Activated T-cell treated with anti-CD3 and anti-CD28 coated beads, Interleukin-2, amount 50 U/mL, for 24 hours (primary cell): ENCODE measurements at regions not wholly inside any gene's neighbourhood (a gene's known extent, or its start where the extent isn't known, plus 50 kb on each side); places are given as distances from the start of the nearest gene placed in this dataset.
"Not testable (repeated sequence)": the region's sequence is repeated elsewhere in the genome, so short reads cannot be mapped to it uniquely, and the experiment has no call there.

ENCODE experiments used
- DNase-seq: peaks from one replicate; pipeline ENCODE4 v3.0.0-alpha.2; 2020
- H3K27ac Mint-ChIP-seq: 2 replicates; pipeline ENCODE4 v1.8.0; 2020; ENCODE audit warnings: mild to moderate bottlenecking, mixed read lengths
- H3K27me3 Mint-ChIP-seq: 2 replicates; pipeline ENCODE4 v1.8.0; 2020; ENCODE audit warnings: mixed read lengths
- H3K36me3 Mint-ChIP-seq: 2 replicates; pipeline ENCODE4 v1.8.0; 2020; ENCODE audit warnings: low read depth, mixed read lengths
- H3K4me1 Mint-ChIP-seq: 2 replicates; pipeline ENCODE4 v1.8.0; 2020; ENCODE audit warnings: low read depth, mixed read lengths
- H3K4me3 Mint-ChIP-seq: 2 replicates; pipeline ENCODE4 v1.8.0; 2020; ENCODE audit warnings: mild to moderate bottlenecking, moderate library complexity, mixed read lengths
- H3K9me3 Mint-ChIP-seq: 2 replicates; pipeline ENCODE4 v1.8.0; 2020; ENCODE audit warnings: mixed read lengths

DNA sequence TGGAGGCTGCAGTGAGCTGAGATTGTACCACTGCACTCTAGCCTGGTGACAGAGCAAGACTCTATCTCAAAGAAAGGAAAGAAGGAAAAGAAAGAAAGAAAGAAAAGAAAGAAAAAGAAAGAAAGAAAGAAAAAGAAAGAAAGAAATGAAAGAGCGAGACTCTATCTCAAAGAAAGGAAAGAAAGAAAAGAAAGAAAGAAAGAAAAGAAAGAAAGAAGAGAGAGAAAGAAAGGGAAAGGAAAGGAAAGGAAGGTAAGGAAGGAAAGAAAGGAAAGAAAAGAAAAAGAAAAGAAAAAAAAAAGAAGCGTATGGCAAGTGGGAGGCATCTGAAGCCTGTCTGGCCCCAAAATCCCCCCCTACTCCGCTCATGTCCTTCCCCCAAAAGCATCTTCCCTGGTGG, 182.3 kb upstream of the MSX2 start:
- DNase-seq: no peak
- no peaks in the 10 kb centered on the region for H3K4me1 Mint-ChIP-seq
- peaks cover 4% of the 10 kb centered on the region for H3K9me3 Mint-ChIP-seq
- no peak overlapping the region for H3K27ac Mint-ChIP-seq
- H3K27me3 Mint-ChIP-seq: no peaks in the 10 kb centered on the region
- H3K36me3 Mint-ChIP-seq: no peaks in the 10 kb centered on the region
- no peak overlapping the region for H3K4me3 Mint-ChIP-seq

DNA sequence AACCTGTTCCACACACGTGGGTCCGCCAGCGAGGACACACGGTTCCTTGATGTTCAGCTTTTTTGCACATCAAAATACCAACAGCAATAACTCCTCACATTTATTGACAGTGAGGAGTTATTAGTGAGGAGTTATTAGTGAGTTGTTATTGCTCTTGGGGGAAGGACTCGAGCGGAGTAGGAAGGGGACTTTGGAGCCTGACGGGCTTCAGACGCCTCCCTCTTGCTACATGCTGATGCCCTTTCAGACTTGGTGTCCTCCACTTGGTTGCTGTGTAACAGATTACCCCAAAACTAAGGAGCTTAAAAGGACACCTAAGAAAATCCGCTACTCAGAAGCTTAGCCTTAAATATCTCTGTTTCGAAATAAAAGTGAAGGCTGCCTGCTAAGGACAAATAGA, 181.9 kb upstream of the MSX2 start:
- H3K27ac Mint-ChIP-seq: no peak overlapping the region
- no peaks in the 10 kb centered on the region for H3K36me3 Mint-ChIP-seq
- H3K27me3 Mint-ChIP-seq: no peaks in the 10 kb centered on the region
- peaks cover 4% of the 10 kb centered on the region for H3K9me3 Mint-ChIP-seq
- DNase-seq: no peak
- no peak overlapping the region for H3K4me3 Mint-ChIP-seq
- no peaks in the 10 kb centered on the region for H3K4me1 Mint-ChIP-seq

DNA sequence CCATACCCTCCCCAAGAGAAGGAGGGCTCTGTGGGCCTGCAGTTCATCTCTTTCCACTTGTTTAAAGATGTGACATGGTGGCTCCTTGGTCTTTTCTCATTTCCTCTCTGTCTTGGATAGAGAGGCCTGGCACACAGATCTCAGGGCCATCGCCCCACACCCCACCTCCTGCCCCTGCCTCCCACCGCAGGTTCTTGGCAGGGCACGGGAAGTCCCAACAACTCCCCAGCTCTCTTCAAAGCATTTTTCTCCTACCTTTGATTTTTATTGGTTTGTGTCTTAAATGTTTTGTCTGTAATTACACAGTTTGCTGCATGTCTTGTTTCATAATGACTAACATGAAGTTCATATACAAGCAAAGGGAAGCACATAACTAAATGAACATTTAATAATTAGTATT, 178.5 kb upstream of the MSX2 start:
- DNase-seq: no peak
- Mint-ChIP-seq H3K4me1 (no peaks in the 10 kb centered on the region), H3K36me3 (no peaks in the 10 kb centered on the region)

DNA sequence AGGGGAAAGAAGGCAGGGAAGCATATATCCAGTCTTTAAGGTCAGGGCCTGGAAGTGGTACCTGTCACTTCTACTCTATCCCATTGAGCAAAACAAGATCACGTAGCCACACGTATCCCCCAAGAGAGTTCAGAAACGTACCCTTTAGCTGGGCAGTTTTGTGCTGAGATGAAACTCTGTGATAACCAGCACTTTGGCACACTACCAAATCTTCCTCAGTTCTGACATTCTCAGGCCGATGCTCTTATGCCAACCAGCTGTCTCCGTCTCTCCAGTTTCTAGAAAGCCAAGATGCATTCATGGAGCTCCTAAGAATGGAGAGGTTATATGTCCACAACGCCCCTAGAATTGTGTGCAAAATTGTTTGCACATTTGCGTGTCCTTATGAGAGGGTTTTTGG, 176.6 kb upstream of the MSX2 start:
- H3K9me3 Mint-ChIP-seq: no peaks in the 10 kb centered on the region
- no peak overlapping the region for H3K4me3 Mint-ChIP-seq
- H3K36me3 Mint-ChIP-seq: no peaks in the 10 kb centered on the region
- peaks cover 3% of the 10 kb centered on the region for H3K27me3 Mint-ChIP-seq
- no peak overlapping the region for H3K27ac Mint-ChIP-seq
- DNase-seq: no peak
- H3K4me1 Mint-ChIP-seq: no peaks in the 10 kb centered on the region

More for the DNA sequence above, 178.5 kb upstream of the MSX2 start:
- H3K9me3 Mint-ChIP-seq: no peaks in the 10 kb centered on the region
- no peak overlapping the region for H3K4me3 Mint-ChIP-seq
- no peak overlapping the region for H3K27ac Mint-ChIP-seq
- H3K27me3 Mint-ChIP-seq: peaks cover 3% of the 10 kb centered on the region

DNA sequence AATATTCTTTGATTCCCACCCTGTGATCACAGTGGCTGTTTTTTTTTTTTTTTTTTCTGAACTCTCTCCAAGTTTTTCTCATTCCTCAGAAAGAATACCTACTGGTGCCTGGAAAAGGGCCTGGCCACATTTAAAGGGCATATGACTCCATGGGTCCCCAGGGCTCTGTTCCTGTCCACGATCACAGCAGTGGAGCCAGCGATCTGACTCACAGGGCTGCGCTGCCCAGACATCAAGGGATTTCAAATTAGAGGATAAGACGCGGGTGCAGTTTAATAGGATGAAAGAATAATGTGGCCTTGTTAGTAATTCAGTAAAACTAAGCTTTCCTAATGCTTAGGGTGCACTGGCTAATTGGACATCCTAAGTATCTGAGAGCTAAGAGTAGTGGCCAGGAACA, 175.1 kb upstream of the MSX2 start:
- no peaks in the 10 kb centered on the region for H3K36me3 Mint-ChIP-seq
- H3K4me3 Mint-ChIP-seq: no peak overlapping the region
- H3K9me3 Mint-ChIP-seq: no peaks in the 10 kb centered on the region
- DNase-seq: no peak
- H3K27me3 Mint-ChIP-seq: peaks cover 3% of the 10 kb centered on the region
- H3K4me1 Mint-ChIP-seq: no peaks in the 10 kb centered on the region
- no peak overlapping the region for H3K27ac Mint-ChIP-seq

DNA sequence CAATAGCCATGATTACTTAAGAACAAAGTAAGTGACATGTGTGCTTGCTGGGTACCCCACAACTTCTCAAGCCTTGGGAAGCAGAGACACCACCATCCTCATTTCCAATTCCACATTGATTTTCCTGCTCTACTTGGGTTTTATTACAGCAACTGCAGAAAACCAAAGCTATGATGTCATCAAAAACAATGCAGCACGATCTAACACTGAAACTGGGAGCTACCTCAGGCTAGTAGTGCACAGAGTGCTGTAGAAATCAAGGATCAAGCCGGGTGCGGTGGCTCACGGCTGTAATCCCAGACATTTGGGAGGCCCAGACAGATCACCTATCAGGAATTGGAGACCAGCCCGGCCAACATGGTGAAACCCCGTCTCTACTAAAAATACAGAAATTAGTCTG, 174.4 kb upstream of the MSX2 start:
- DNase-seq: no peak
- Mint-ChIP-seq H3K27me3 (peaks cover 3% of the 10 kb centered on the region), H3K4me3 (no peak overlapping the region), H3K36me3 (no peaks in the 10 kb centered on the region), H3K9me3 (no peaks in the 10 kb centered on the region), H3K27ac (no peak overlapping the region), H3K4me1 (no peaks in the 10 kb centered on the region)

DNA sequence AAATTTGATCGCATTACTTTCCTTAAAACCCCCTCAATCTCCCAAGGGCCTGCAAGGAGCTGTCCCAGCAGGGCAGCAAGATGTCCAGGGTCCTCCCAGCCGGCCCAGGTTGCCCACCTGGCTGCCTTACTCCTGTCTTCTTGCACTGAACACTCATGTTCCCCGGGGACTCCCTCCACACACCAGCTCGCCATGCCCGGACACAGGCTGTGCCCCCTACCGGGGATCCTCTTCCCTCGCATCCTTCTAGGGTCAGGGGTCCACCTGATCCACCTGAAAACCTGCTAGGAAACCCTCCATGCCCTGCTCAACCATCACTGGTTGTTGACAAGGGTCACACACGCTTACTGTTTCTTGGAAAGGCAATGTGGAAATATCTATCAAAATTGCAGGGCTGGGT, 172.0 kb upstream of the MSX2 start:
- Mint-ChIP-seq H3K4me1 (no peaks in the 10 kb centered on the region), H3K9me3 (no peaks in the 10 kb centered on the region), H3K36me3 (no peaks in the 10 kb centered on the region), H3K27ac (no peak overlapping the region), H3K4me3 (no peak overlapping the region), H3K27me3 (peaks cover 3% of the 10 kb centered on the region)
- no peak for DNase-seq

DNA sequence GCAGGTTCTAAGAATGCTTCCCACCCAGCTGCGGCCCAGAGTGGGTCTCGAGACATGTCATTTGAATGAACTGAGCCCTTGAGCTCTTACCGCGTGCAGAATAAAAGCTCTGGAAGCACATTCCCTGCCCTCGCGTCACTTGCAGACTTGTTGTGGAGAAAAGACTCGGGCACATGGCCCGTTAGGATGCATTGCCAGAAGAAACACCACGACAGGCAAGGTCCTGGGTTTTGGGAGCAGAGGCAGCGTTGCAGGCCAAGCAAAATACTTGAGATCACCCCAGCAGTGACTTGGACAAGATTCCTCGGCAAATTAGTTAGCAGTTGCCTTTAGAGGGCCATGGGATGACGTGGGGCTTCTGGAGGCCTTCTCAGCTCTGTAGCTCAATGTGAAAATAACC, 170.8 kb upstream of the MSX2 start:
- Mint-ChIP-seq H3K27me3 (peaks cover 3% of the 10 kb centered on the region), H3K36me3 (no peaks in the 10 kb centered on the region), H3K9me3 (no peaks in the 10 kb centered on the region), H3K4me3 (no peak overlapping the region), H3K27ac (no peak overlapping the region), H3K4me1 (no peaks in the 10 kb centered on the region)
- no peak for DNase-seq

DNA sequence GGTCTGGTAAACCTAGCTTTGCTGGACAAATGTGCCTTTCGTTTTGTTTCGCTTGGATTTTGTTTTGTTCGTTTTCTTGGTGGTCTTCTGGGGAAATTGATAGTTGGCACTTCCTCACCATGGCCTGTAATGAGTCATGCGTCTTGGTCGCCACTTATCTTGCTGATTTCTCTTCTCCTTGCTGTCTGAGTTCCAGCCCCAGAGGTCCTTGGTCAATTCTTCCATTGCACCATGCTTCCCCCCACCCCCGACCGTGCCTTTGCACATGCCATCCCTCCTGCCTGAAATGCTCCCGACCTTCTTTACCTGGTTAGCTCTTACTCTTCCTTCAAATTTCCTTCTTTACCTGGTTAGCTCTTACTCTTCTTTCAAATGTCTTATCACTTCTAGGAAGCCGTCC, 168.7 kb upstream of the MSX2 start:
- no peaks in the 10 kb centered on the region for H3K4me1 Mint-ChIP-seq
- no peak overlapping the region for H3K27ac Mint-ChIP-seq
- no peak overlapping the region for H3K4me3 Mint-ChIP-seq
- no peaks in the 10 kb centered on the region for H3K9me3 Mint-ChIP-seq
- H3K36me3 Mint-ChIP-seq: no peaks in the 10 kb centered on the region
- DNase-seq: no peak
- H3K27me3 Mint-ChIP-seq: peaks cover under 1% of the 10 kb centered on the region

DNA sequence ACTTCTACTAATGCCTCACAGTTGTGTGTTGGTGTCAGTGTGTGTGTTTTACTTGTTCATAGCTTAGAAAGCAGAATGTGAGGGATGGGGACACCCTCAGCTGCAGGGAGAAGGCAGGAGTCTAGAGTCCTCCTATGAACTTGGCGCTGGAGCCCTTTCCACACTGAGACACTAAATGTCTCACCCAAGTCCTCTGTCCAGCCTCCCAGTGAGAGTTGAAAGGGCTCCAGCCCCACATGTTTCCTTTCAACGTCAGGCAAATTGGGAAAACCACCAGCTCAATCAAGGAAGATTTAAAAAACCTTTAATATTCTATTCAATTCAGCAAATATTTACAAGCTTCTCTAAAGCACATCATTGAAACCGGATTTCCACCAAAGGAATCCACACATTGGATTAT, 167.6 kb upstream of the MSX2 start:
- H3K36me3 Mint-ChIP-seq: no peaks in the 10 kb centered on the region
- H3K4me3 Mint-ChIP-seq: no peak overlapping the region
- H3K27me3 Mint-ChIP-seq: peaks cover 6% of the 10 kb centered on the region
- no peak for DNase-seq
- H3K9me3 Mint-ChIP-seq: no peaks in the 10 kb centered on the region
- no peak overlapping the region for H3K27ac Mint-ChIP-seq
- H3K4me1 Mint-ChIP-seq: no peaks in the 10 kb centered on the region

DNA sequence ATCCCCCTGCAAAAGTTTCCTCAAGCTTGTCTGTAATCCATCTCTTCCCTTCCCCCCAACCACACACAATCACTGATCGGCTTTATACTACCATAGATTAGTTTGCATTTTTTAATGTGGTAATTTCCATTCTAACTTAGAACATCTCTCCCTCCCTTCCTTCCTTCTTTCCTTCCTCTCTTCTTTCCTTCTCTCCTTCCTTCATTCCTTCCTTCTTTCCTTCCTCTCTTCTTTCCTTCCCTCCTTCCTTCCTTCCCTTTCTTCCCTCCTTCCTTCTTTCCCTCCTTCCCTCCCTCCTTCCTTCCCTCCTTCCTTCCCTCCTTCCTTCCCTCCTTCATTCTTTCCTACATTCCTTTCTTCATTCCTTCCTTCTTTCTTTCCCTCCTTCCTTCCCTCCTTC, 166.2 kb upstream of the MSX2 start:
- Mint-ChIP-seq H3K27me3 (peaks cover 6% of the 10 kb centered on the region), H3K27ac (no peak overlapping the region), H3K4me1 (no peaks in the 10 kb centered on the region), H3K4me3 (no peak overlapping the region), H3K9me3 (no peaks in the 10 kb centered on the region), H3K36me3 (no peaks in the 10 kb centered on the region)
- DNase-seq: no peak

DNA sequence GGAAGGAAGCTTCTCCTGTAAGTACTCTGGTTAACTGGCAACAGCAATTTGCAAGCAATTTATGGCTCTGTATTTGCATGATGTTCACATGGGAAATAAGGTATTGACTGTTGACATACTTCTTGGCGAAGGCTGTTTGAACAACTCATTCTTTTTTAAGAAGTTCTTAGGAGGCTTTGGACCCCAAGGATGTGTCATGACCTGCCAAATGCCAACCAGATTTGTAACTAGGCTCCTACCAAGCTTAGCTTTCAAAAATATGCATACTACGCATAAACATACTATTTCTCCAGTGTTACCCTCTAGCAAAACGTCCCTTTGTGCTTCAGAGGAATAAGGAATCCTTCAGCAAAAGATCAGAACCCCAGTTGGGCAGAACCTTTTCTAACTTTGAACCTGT, 165.2 kb upstream of the MSX2 start:
- Mint-ChIP-seq H3K4me3 (no peak overlapping the region), H3K36me3 (no peaks in the 10 kb centered on the region), H3K27ac (no peak overlapping the region), H3K9me3 (no peaks in the 10 kb centered on the region), H3K27me3 (peaks cover 11% of the 10 kb centered on the region), H3K4me1 (no peaks in the 10 kb centered on the region)
- DNase-seq: no peak

DNA sequence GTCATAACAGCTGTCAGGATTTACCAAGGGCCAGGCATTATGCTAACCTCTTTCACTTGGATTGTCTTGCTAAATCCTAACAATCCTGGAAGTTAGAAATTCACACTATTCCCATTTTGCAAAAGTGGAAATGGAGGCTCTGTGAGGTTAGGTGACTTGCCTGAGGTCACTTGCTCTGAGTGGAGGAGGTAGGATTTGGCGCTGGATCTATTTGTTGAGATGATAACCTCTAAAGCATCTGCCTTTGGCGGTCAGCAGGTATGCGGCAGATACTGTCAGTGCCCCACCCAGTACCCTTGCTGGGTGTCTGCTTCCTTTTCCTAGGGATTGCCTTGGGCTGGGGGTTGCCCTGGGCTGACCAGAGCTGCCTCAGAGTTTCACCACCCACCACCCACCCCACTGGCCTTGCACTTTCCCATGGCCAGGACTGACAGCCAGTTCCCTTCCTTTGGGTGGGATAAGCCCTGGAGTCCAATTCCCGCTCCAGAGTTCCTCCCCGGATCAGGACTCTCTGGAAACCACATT, 164.8 kb upstream of the MSX2 start:
- Mint-ChIP-seq H3K36me3 (no peaks in the 10 kb centered on the region), H3K9me3 (no peaks in the 10 kb centered on the region), H3K4me1 (no peaks in the 10 kb centered on the region), H3K4me3 (no peak overlapping the region), H3K27ac (no peak overlapping the region), H3K27me3 (peaks cover 13% of the 10 kb centered on the region)
- no peak for DNase-seq

DNA sequence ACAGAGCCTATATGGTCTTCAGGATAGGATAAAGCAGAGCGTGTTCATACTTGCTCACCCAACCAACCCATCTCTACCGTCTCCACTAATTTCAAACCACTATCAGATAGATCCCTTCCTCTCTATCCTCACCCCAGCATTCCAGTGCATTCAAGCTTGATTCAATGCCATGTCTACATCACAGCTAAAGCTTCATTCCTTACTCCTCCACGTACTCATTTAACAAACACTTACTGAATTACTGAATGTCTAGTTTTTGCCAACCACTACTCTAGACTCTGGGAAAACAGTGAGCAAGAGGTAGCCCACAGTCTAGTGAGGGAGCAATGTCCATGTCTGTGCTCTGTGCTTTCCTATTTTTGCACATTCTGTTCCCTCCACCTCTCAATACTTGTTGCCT, 163.5 kb upstream of the MSX2 start:
- H3K4me3 Mint-ChIP-seq: no peak overlapping the region
- DNase-seq: no peak
- H3K27me3 Mint-ChIP-seq: peaks cover 13% of the 10 kb centered on the region
- H3K4me1 Mint-ChIP-seq: no peaks in the 10 kb centered on the region
- H3K36me3 Mint-ChIP-seq: no peaks in the 10 kb centered on the region
- no peaks in the 10 kb centered on the region for H3K9me3 Mint-ChIP-seq
- no peak overlapping the region for H3K27ac Mint-ChIP-seq

DNA sequence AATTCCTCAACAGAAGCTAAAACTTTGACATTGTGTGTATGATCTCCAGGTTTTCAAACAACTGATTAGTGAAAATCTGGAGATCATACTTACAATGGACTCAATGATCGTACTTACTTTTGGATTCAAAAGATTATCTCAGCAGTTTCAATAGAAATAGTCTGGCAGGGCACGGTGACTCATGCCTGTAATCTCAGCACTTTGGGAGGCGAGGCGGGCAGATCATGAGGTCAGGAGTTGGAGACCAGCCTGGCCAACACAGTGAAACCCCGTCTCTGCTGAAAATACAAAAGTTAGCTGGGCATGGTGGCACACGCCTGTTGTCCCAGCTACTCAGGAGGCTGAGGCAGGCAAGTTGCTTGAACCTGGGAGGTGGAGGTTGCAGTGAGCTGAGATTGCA, 161.3 kb upstream of the MSX2 start:
- H3K36me3 Mint-ChIP-seq, H3K4me3 Mint-ChIP-seq, DNase-seq, H3K27ac Mint-ChIP-seq, H3K9me3 Mint-ChIP-seq, H3K4me1 Mint-ChIP-seq: not testable (repeated sequence)
- peaks cover 13% of the 10 kb centered on the region for H3K27me3 Mint-ChIP-seq

DNA sequence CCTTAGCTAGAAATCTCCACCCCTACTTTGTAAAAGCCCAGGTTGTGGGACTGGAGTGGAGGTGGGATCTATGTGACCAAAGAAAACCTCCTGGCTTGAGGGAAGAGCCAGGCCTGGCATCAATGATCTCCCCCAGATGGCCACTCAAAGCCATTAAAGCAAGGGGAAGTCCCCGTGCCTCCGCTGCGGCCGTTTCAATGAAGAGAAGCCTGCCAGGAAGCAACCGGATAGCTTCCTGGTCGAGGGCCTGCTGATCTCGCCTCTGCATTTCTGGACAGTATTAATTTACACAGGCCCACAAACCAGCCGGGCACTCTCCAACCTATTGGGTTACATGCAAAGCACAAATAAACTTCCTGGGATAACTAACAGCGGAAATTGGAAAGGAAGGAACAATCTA, 160.5 kb upstream of the MSX2 start:
- Mint-ChIP-seq H3K27me3 (peaks cover 13% of the 10 kb centered on the region), H3K4me3 (no peak overlapping the region), H3K36me3 (no peaks in the 10 kb centered on the region)

More for the DNA sequence above, 160.5 kb upstream of the MSX2 start:
- DNase-seq: no peak
- H3K9me3 Mint-ChIP-seq: peaks cover 2% of the 10 kb centered on the region
- no peak overlapping the region for H3K27ac Mint-ChIP-seq
- no peaks in the 10 kb centered on the region for H3K4me1 Mint-ChIP-seq
